GM21528 (cell line): ENCODE measurements at regions not wholly inside any gene's neighbourhood (a gene's known extent, or its start where the extent isn't known, plus 50 kb on each side); places are given as distances from the start of the nearest gene placed in this dataset.

Experiments used
- ATAC-seq: cut with Tn5 transposase; IDR thresholded peaks from one replicate; pipeline ENCODE4 v1.9.1; 2021; ENCODE audit warnings: mild to moderate bottlenecking, moderate library complexity; ENCODE audit not compliant: unreplicated experiment, low FRiP score

GRCh38 chr5:165874851-165875250 is 2369.4 kb downstream of the MAT2B start:
- ATAC-seq, result no peak

- ATAC-seq, result no peak
Observed at GRCh38 chr5:165876538-165876937, 2371.1 kb downstream of the MAT2B start.

DNA sequence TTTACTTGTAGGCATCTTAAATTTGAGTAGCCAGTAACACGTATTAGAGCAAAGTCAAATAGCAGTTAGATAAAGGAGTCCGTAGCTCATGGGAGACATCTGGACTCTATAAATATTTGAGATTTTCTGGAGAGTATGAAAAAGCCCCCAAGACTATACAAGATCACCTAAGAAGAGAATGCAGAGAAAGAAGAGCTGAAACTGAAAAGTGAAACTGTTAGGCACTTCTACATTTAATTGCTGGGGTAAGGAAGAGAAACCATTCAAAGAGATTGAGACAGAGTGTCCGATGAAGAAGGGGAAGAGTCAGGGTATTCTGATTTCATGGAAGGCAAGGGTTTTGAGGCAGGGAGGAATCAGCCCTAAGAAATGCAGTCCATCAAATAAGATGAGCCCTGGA is 2372.1 kb downstream of the MAT2B start:
- ATAC-seq, result no peak

GRCh38 chr5:165881259-165881658 is 2375.8 kb downstream of the MAT2B start:
- no peak for ATAC-seq

GRCh38 chr5:165882099-165882498 is 2376.7 kb downstream of the MAT2B start:
- no peak for ATAC-seq

- no peak for ATAC-seq
Observed at GRCh38 chr5:165885623-165886350, 2380.4 kb downstream of the MAT2B start.

GRCh38 chr5:165887147-165887546 is 2381.7 kb downstream of the MAT2B start:
- no peak for ATAC-seq

GRCh38 chr5:165892383-165892782 is 2387.0 kb downstream of the MAT2B start:
- ATAC-seq, result no peak

DNA sequence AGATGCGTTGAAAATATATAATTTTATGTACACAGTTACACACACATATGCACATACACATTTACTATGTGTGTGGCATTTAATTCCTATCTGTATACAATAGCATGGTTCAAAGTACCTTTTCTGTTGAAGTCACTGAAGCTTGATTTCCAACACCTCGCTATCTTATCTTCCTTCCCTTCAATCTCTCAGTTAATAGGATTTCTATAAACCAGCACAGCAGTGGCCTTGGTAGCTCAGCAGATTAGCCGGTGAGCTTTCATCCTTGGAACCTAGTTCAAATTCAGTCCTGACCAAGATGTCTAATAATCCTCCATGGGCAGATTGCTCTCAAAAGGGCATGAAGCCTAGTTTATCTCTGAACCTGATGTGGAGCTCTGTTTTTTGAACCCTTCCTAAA is 2389.5 kb downstream of the MAT2B start:
- no peak for ATAC-seq

DNA sequence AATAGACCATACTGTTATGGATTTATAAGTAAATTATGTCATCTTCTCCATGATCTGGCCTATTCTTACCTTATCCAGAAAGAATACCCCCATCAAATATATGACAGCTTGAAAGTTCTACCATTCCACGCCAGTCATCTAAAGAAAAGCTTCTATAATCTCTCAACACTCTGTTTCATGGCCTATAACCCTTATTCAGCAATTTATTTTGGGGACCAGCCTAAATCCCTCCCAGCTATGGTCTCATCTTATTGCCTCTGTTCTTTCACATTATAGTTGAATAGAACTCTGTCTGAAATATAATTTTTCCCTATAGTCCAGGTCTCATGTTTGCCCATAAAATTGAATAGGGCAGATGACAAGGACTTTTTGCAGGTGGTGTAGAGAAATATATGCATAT is 2387.6 kb upstream of the WWC1 start:
- ATAC-seq, result no peak

DNA sequence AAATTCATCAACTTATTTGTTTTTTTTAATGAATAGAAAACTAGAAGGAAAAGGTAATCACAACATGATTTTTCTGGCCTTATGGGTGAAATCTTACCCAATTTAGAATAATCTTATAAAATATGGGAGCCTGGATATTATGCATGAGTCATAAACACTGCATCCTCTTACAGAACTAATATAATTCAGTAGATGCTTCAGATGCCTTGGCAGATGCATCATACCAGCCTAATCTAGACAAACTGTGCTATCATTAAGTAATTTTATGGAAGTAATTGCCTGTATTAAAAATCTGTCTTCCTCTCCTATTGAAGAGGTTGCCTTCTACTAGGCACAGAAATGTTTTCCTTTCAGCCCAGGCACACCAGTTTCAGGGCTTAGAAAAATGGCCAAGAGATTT is 2384.6 kb upstream of the WWC1 start:
- no peak for ATAC-seq

DNA sequence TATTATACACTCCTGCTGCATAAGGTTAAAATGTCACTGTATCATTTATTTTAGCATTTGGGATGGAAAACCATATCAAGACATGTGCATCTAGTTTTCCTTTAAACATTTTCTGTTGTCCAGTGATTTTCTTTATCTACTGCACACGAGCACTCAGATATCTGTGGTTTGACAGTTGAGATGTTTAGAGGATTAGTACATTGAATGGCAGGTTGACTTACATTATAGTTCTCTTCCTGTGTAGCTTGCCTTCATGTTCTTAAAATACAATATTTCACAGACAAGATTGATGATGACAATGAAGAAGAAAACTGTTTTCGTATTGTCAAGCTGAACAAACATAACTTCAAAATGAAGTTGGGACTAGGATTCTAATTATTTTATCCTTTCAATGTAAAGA is 2378.4 kb upstream of the WWC1 start:
- no peak for ATAC-seq

- ATAC-seq, result no peak
Observed at GRCh38 chr5:165914456-165914855, 2377.0 kb upstream of the WWC1 start.

- no peak for ATAC-seq
Observed at GRCh38 chr5:165919196-165919595, 2372.2 kb upstream of the WWC1 start.

DNA sequence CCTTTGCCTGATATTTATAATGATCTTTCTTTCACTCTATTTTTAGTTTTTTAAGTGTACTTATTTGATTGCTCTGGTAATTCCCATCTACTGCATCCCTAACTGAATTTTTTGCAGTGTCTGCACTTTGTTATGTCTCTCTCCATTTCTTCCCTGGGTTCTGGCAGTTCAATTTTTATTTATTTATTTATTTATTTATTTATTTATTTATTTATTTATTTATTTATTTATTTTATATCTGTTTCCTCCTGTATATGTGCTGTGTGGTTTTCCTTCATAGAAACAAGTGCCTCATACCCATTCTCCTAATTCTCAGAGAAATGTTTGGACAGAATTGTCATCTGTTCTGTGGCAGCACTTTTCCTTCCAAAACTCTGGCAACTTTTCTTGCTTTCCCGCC is 2370.8 kb upstream of the WWC1 start:
- ATAC-seq, result no peak

- ATAC-seq, result no peak
Observed at GRCh38 chr5:165928971-165929370, 2362.5 kb upstream of the WWC1 start.

DNA sequence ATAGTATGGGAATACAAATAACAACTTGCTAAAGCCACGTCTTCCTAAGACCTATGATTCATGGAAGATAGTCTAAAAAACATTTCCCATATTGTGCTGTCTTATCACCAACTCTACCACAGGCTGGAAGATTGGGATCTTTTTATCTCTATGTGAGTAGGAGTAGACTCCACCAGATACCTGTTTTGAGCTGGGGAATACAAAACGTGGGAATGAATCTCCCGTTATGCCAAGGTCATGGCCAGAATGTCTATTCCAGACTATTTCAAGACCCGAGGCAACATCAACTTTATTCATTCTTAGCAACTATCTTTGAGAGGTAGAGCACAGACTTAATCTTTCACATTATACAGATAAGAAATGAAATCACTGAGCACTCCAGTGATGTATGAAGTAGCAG is 2350.9 kb upstream of the WWC1 start:
- no peak for ATAC-seq

GRCh38 chr5:165956854-165957253 is 2334.6 kb upstream of the WWC1 start:
- ATAC-seq, result no peak

GRCh38 chr5:165981671-165982070 is 2309.8 kb upstream of the WWC1 start:
- no peak for ATAC-seq

- ATAC-seq, result no peak
Observed at GRCh38 chr5:165996201-165996875, 2295.1 kb upstream of the WWC1 start.

DNA sequence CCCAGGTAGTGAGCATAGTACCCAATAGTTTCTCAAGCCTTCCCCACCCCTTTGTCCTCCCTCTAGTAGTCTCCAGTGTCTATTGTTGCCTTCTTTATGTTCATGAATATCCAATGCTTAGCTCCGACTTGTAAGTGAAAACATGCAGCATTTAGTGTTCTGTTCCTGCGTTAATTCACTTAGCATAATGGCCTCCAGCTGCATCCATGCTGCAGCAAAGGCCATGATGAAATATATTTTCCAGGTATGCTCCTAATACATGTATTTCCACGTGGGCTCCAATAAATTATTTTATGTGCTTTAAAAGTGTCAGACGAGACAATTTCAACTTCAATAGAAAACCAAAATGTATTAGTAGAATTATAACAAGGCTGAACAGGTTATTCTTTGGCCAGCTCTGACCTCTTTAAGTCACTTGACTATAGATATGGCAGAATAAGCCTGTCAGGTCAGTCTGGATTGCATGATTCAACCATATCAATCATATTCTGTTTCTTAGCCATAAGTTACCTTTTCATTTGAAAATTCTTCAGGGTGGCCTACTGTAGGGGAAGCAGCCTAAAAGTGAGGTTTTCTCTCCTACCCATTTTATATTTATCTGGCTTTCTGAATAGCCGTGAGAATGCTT is 2291.6 kb upstream of the WWC1 start:
- no peak for ATAC-seq

DNA sequence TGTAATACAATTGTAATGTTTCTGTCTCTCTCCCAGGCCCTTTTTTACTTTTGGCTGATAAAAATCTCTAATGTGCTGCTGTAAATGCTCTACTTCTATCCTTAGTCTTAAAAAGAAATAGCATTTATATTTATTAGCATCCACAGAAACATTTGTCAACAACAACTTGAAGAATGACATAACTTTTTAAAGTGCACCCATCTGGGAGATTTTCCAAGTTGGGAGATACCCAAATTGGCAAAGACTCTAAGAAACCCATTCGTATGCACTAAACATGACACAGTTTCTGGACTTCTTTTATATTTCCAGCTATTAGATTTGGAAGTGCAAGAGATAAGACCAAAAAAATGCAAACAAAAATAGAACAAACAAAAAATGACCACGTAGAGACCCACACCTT is 2287.4 kb upstream of the WWC1 start:
- ATAC-seq, result no peak
